Thymus (tissue), 11 donors: ENCODE measurements at regions not wholly inside any gene's neighbourhood (a gene's known extent, or its start where the extent isn't known, plus 50 kb on each side); places are given as distances from the start of the nearest gene placed in this dataset.

Experiments
- DNase-seq, 9 donors: peaks; one replicate each; pipeline ENCODE4 v3.0.0-alpha.2; 2013; ENCODE audit warnings: low spot score in 9 of 9, low read depth in 6 of 9, missing footprints in 1 of 9
- H3K27ac ChIP-seq, 2 donors: one replicate each; pipeline ENCODE4 v1.5.1; 2013; ENCODE audit warnings: control low read depth in 1 of 2, low read depth in 1 of 2, low read length in 1 of 2, mild to moderate bottlenecking in 1 of 2, moderate library complexity in 1 of 2
- H3K27me3 ChIP-seq, 2 donors: one replicate each; pipeline ENCODE4 v1.5.1; 2013; ENCODE audit warnings: low read length in 1 of 2; ENCODE audit not compliant: control insufficient read depth in 2 of 2, insufficient read depth in 1 of 2
- H3K36me3 ChIP-seq, 2 donors: one replicate each; pipeline ENCODE4 v1.5.1; 2013; ENCODE audit warnings: low read length in 1 of 2, mild to moderate bottlenecking in 1 of 2, moderate library complexity in 1 of 2; ENCODE audit not compliant: control insufficient read depth in 2 of 2, insufficient read depth in 2 of 2
- H3K4me1 ChIP-seq, 2 donors: one replicate each; pipeline ENCODE4 v1.5.1; 2013; ENCODE audit warnings: low read length in 2 of 2; ENCODE audit not compliant: control insufficient read depth in 2 of 2, insufficient read depth in 2 of 2
- H3K4me3 ChIP-seq, 2 donors: one replicate each; pipeline ENCODE4 v1.5.1; 2013; ENCODE audit warnings: low read length in 2 of 2, control low read depth in 1 of 2, mild to moderate bottlenecking in 1 of 2
- H3K9me3 ChIP-seq, 2 donors: one replicate each; pipeline ENCODE4 v1.5.1; 2013; ENCODE audit warnings: low read length in 1 of 2, mild to moderate bottlenecking in 1 of 2; ENCODE audit not compliant: control insufficient read depth in 2 of 2, insufficient read depth in 1 of 2
- WGBS: extraction: QIAGEN DNeasy Blood & Tissue Kit; methylation state at CpG from one replicate; pipeline ENCODE4 v1.1.7; 2013; 5-methylcytosine and 5-hydroxymethylcytosine counted together
- donor health status: healthy.

- DNase-seq, result no peak
- no peaks in the 10 kb centered on the region for H3K27me3 ChIP-seq
- no peaks in the 10 kb centered on the region for H3K9me3 ChIP-seq
- 97% methylated on average over 1 of the region's 1 CpG for WGBS
- no peaks in the 10 kb centered on the region for H3K4me1 ChIP-seq
- no peaks in the 10 kb centered on the region for H3K36me3 ChIP-seq
- no peak overlapping the region for H3K27ac ChIP-seq
- no peak overlapping the region for H3K4me3 ChIP-seq
Observed at GRCh38 chr7:113412410-113412809, 294.1 kb upstream of the SMIM30 start.

DNA sequence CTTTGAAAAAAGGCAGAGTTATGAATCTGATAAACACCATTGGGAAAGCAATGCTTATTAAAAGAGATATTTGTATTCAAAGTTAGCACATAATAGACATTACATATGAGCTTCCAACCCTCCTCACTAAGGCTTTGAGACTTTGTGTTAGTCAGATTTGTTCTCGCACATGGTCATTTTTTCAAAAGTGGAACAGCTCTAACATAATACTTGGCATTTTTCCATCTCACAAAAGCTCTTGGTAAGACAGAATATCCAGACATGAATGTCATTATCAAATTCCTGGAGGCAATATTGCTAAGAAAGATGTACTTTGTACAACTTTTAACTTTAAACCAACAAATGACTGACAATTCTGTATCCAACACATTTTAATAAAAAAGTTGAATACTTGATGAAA is 292.4 kb upstream of the SMIM30 start:
- H3K27ac ChIP-seq, result no peak overlapping the region
- no peak overlapping the region for H3K4me3 ChIP-seq
- H3K27me3 ChIP-seq, result no peaks in the 10 kb centered on the region
- no peaks in the 10 kb centered on the region for H3K9me3 ChIP-seq
- no peaks in the 10 kb centered on the region for H3K4me1 ChIP-seq
- no peak for DNase-seq
- WGBS, result 93% methylated on average over 1 of the region's 1 CpG
- no peaks in the 10 kb centered on the region for H3K36me3 ChIP-seq

GRCh38 chr7:113408999-113409398 is 290.6 kb upstream of the SMIM30 start:
- H3K36me3 ChIP-seq, result no peaks in the 10 kb centered on the region
- no peak for DNase-seq
- 68% methylated on average over 1 of the region's 1 CpG for WGBS
- H3K27me3 ChIP-seq, result no peaks in the 10 kb centered on the region
- H3K27ac ChIP-seq, result no peak overlapping the region
- H3K9me3 ChIP-seq, result no peaks in the 10 kb centered on the region
- no peak overlapping the region for H3K4me3 ChIP-seq
- H3K4me1 ChIP-seq, result no peaks in the 10 kb centered on the region

DNA sequence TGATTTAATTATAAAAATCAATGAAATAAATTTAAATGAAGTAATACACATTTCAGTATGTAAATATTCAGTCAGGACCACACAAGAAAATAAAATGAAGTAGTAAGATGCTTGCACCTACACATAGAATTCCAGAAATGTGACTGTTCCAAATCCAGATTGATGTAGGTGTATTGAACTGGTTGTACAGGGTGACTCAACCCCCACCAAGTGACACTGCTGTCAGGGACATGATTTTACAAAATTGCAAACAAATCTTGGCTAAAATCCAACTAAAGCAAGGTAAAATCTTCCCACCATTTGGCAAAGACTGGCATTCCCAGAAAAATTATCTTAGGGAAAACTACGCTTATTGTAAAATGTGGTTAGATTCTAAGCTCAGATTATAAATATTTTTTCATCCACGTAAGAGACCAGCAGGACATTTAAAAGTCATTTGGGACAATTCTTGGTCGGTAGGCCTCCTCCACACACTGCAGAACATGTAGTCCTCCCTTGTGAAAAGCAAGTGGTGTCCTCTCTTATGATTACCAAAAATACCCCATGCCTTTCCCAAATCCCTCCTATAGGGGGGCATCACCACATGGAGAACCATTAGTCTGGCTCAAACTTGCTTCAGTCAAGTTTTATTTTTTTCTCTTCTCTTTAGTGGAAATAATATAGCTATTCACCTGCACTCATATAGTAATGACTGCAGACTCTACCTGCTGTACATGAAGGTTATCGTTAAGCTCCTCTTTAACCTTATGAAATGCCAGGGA is 287.1 kb upstream of the SMIM30 start:
- H3K27me3 ChIP-seq, result no peaks in the 10 kb centered on the region
- H3K4me3 ChIP-seq, result no peak overlapping the region
- no peaks in the 10 kb centered on the region for H3K36me3 ChIP-seq
- DNase-seq, result no peak
- 92% methylated on average over 4 of the region's 4 CpGs for WGBS
- no peaks in the 10 kb centered on the region for H3K9me3 ChIP-seq
- H3K4me1 ChIP-seq, result no peaks in the 10 kb centered on the region
- no peak overlapping the region for H3K27ac ChIP-seq

DNA sequence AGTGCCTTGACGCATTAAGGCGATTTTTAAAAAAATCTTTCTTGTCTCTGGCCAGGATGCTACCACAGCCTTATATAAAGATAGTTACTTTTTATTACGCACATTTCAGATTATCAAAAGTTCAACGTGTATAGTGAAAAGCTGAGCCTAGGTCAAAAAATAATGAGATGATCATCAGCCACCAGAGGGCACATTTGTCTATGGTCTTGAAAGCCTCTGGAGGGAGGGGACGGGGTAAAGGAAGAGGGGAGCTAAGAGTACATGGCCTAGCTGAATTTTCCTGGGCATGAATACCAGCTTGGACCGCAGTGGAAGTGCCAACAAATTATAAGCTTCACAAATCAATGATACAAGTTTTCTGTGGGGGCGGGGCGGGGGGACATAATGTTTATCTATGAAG is 285.9 kb upstream of the SMIM30 start:
- H3K4me1 ChIP-seq, result no peaks in the 10 kb centered on the region
- no peaks in the 10 kb centered on the region for H3K27me3 ChIP-seq
- H3K36me3 ChIP-seq, result no peaks in the 10 kb centered on the region
- H3K4me3 ChIP-seq, result no peak overlapping the region
- H3K27ac ChIP-seq, result no peak overlapping the region
- DNase-seq, result no peak
- WGBS, result 53% methylated on average over 8 of the region's 8 CpGs
- no peaks in the 10 kb centered on the region for H3K9me3 ChIP-seq

DNA sequence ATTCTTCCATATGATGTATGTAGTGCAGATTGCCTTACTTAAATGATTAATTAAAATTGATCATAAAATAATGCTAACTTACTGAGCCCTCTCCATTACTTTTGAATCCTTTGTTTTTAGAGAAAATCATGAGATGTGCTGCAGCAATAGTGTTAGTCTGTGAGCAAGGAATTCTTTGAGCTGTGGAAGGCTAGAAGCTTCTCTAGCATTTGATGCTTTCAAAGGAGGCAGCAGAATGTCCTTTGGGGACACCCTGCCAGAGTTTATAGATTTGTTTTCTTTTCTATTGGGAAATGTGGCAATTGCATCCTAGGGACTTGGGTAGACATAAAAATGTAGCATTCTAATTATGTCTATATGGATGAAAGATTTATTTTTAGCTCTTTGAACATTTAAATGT is 284.1 kb upstream of the SMIM30 start:
- Histone ChIP-seq H3K27ac (no peak overlapping the region), H3K4me1 (no peaks in the 10 kb centered on the region), H3K9me3 (no peaks in the 10 kb centered on the region), H3K27me3 (no peaks in the 10 kb centered on the region), H3K4me3 (no peak overlapping the region), H3K36me3 (no peaks in the 10 kb centered on the region)
- DNase-seq, result no peak

- H3K36me3 ChIP-seq, result no peaks in the 10 kb centered on the region
- DNase-seq, result no peak
- no peak overlapping the region for H3K27ac ChIP-seq
- 87% methylated on average over 2 of the region's 2 CpGs for WGBS
- no peaks in the 10 kb centered on the region for H3K4me1 ChIP-seq
- no peaks in the 10 kb centered on the region for H3K9me3 ChIP-seq
- H3K27me3 ChIP-seq, result no peaks in the 10 kb centered on the region
- no peak overlapping the region for H3K4me3 ChIP-seq
Observed at GRCh38 chr7:113402005-113402404, 283.7 kb upstream of the SMIM30 start.

GRCh38 chr7:113394856-113395255 is 276.5 kb upstream of the SMIM30 start:
- no peak for DNase-seq
- no peaks in the 10 kb centered on the region for H3K36me3 ChIP-seq
- H3K27me3 ChIP-seq, result no peaks in the 10 kb centered on the region
- H3K9me3 ChIP-seq, result no peaks in the 10 kb centered on the region
- H3K27ac ChIP-seq, result no peak overlapping the region
- H3K4me1 ChIP-seq, result no peaks in the 10 kb centered on the region
- 53% methylated on average over 3 of the region's 3 CpGs for WGBS
- no peak overlapping the region for H3K4me3 ChIP-seq

GRCh38 chr7:113392841-113393540 is 274.6 kb upstream of the SMIM30 start:
- Histone ChIP-seq H3K36me3 (no peaks in the 10 kb centered on the region), H3K27ac (no peak overlapping the region), H3K27me3 (no peaks in the 10 kb centered on the region), H3K9me3 (no peaks in the 10 kb centered on the region), H3K4me1 (no peaks in the 10 kb centered on the region), H3K4me3 (no peak overlapping the region)
- no peak for DNase-seq
- WGBS, result 72% methylated on average over 2 of the region's 2 CpGs
